Frontal cortex (tissue), 3 donors: ENCODE measurements at regions not wholly inside any gene's neighbourhood (a gene's known extent, or its start where the extent isn't known, plus 50 kb on each side); places are given as distances from the start of the nearest gene placed in this dataset.
A peak's percentile ranks its signal among the peaks of the same experiment; 100 is the strongest.
"Not testable (repeated sequence)": the region's sequence is repeated elsewhere in the genome, so short reads cannot be mapped to it uniquely, and the experiment has no call there.

ENCODE experiments used
- DNase-seq, 2 donors: peaks; one replicate each; pipeline ENCODE4 v3.0.0; 2012; ENCODE audit warnings: low spot score in 2 of 2
- FAIRE-seq: peaks from 2 replicates; lab custom pipeline; 2012; peaks lifted over from hg19 to GRCh38; lab: Jason Lieb, UNC
- donor health status: control.
- donor health status: control.
- donor health status: control.

DNA sequence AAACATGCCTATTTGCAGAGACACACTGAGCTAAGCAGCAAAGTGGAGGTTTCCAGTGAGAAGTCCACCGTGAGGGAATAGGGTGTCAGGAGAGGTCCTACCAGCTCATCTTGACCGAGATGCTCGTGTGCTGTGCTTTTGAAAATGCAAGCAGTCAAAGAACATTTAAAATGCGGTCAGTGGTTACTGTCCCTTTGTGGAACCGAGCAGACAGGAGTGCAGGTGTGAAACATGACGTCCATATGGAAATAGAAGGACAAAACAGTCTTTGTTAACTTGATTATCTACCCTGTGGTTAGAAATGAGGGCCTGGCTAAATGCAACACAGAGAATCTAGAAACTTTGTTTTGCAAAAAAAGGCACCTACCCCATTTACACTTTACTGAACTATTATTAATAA lies 473.3 kb downstream of the SPATA31A6 start:
- DNase-seq, FAIRE-seq: not testable (repeated sequence)

DNA sequence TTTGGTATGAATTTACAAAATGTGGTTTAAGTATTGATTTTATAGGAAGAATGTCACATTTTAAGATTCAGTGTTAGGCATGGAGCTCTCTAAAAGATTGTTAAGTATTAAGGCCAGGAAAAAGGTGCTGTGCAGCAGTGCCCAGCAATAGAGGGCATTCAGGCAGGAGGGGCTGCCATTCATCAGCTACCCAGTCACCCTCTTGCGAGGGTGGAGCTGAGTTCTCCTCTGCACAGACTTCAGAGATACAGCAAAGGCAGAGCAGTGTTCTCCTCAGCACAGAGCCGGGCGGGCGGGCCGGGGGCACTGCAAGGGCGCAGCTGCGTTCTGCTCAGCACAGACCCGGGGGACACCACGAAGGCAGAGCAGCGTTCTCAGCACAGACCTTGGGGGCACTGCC lies 474.0 kb downstream of the SPATA31A6 start:
- not testable (repeated sequence) for DNase-seq, FAIRE-seq

DNA sequence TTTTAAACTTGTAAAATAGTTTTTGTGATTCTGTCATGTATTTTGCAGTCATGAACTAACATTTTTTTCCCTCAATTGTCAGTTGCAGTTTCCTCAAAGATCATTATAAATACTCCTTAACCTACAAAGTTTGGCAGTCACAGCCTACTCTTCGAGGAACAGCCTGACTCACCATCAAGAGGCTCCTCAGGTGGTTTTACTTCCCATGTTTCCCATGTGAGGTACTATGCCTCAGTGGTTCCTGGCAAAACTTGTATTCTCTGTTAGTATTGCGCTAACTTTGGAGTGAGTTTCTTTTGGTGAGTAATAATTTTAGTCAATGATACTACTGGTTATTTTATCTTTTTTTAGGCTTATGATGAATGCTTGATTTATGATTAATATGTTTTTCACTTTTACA lies 513.7 kb downstream of the SPATA31A6 start:
- FAIRE-seq, DNase-seq: not testable (repeated sequence)

DNA sequence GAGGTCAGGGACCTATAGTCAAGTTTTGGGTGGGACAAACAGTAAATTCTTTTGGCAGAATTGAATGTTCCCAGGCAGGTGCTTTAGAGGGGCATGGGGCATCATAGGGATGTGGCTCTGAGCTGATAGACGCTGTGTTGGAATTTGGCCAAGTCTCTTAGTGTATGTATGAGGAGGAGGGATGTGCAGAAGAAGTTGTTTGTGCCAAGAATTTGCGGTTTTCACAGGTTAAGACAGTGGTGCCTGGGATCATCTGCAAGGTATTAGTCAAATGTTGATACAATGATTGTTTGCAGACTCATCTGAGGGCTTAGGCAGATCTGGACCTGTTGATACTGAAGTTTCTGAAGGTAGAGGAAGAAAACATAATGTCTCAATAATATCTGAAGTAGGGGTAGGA lies 519.4 kb downstream of the SPATA31A6 start:
- DNase-seq, FAIRE-seq: not testable (repeated sequence)

DNA sequence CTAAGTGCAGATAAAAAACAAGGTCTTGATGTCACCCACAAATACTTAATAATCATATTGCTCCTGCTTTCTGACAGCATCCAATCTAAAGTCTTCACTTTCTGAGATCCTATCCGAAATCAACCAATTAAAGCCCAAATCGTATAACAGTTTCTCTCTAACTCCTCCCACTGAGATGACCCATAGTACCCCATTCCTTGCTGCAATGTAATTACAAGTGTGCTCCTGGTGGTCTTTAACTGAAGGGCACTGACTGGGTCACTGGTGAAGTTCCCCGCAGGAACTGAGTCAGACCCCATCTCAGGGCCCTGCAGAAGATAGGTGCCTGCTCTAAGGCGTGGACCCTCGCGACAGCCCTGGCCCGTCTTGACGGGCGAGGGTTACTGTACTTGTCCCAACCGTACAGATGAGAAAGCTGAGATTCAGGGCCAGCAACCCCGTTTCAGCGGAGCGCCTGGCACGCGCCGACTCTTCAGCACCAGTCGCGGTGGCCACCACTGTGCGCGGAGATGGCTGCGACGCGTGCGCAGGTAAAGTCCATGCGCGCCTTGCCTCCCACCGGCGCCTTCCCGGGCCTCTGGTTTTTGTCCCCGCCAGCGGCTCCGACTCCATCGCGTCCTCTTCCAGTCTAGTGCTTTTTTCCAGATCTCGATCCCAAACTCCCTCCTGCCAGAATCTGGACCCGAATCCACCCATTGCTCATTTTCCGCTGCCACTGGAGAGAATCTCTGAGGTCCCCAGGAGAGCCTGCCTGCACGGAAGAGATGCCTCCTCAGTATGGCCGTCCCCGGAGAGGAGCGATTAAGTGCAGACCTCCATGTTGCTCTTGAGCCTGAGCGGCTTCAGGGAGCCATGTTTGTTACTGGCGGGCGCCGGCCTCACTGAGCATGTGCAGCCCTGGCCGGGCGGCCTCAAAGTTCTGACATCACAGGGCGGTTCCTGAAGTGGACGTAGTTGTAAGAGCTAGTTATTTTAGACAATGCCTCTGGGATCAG lies 541.7 kb downstream of the SPATA31A6 start:
- FAIRE-seq, DNase-seq: not testable (repeated sequence)

DNA sequence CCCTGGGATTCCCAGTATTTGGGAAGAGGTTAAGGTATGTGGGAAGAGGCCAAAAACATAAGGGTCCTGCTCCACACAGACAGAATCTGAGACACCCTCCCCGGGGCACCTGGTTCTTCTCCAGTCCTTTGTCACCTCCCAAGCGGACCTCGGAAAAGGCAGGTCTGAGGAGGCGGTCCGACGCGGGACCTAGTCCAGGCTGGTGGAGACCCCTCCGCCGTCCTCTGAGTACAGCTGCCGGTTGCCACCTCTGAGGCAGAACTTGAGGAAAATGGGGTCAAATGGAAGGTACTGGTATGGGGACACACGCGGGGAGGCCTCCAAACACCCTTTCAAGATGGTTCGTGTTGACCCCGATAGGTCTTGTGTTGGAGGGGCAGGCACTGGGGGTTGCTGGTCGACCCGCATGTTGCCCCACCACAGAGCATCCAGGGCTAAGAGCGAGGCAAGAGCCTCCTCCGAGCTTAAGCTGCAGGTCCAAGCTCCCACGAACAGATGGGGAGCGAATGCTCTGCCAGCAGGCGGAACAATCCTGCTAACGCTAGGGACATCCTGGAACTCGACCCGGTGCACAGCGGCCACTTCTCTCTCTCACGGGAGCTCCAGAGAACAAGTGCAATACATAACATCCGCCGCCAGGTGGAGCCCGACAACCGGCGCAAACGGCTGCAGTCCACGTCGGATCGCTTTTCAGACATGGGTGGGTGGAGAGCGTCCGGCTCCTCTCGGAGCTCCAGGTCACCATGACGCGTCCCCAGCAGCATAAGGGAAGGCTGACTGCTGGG lies 559.8 kb downstream of the SPATA31A6 start:
- not testable (repeated sequence) for FAIRE-seq
- DNase-seq = peak; percentile 29 to 69

DNA sequence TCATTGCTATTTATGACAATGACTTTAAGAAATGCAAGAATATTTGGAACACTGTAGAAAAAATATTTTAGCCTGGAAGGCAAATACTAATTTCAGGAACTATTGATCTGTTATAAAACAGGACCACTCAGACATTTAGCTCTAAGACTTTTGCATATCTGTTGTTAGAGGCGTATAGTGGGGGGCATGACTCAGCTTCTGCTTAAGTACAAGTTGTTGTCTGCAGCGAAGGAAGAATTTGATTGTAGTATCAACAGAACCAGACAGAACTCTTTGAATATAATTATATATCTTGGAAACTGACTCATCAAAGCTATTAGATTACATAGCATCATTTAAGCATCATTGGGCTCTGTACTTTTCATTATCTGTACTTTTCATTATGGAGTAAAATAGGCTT lies 573.8 kb downstream of the SPATA31A6 start:
- not testable (repeated sequence) for FAIRE-seq, DNase-seq

DNA sequence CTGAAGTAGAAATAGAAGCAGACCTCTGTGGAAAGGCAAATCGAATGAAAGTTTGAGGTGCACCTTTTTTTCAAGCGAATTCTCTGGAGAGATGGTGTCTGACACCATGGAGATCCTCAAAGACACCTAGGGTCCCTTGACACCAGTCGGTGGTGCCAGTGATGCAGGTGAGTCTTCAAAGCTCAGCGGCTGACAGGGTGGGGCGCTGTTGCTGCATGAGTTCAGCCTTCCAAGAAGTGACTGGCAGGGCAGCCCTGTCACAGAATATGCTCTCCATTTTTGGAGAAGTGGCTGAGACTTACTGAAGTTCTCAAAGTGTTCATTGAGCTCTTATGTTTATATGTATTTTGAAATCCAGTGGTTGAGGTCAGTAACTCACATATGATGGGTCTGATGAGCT lies 575.9 kb downstream of the SPATA31A6 start:
- not testable (repeated sequence) for DNase-seq, FAIRE-seq

DNA sequence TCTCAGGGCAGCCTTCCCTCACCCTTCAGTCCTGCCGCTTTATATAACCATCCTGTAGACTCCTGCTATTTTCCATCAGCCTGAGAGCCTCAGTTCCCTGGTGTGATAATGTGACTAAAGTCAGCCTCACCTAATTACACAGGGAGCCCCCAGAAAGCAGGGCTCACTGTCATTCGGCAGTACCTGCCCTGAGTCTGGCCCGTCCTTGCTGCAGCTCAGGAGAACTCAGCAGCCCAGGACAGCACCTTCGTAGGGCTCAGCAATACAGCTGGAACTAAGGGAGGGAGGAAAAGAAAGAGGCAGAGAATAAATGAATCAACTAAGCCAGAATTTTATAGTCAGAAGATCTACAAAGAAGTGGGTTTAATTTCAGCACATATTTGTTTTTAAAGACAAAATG lies 598.7 kb downstream of the SPATA31A6 start:
- not testable (repeated sequence) for FAIRE-seq

DNA sequence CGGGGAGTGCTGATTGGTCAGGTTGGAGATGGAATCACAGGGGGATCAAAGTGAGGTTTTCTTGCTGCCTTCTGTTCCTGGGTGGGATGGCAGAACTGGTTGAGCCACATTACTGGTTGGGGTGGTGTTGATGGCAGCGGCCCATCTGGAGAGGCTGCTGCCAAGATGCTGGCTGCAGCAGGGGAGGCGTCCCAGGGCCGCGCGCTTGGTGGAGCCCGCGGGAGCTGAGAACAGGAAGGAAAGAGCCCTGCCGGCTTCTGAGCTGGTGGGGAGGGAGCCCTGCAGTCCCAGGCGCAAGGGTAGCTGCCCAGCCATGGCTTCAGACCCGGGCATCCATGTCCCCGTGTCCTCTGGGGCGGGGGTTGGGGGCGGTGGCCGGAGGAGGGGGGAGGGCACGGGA lies 609.3 kb downstream of the SPATA31A6 start:
- not testable (repeated sequence) for FAIRE-seq, DNase-seq

More for the DNA sequence above, 598.7 kb downstream of the SPATA31A6 start:
- not testable (repeated sequence) for DNase-seq

DNA sequence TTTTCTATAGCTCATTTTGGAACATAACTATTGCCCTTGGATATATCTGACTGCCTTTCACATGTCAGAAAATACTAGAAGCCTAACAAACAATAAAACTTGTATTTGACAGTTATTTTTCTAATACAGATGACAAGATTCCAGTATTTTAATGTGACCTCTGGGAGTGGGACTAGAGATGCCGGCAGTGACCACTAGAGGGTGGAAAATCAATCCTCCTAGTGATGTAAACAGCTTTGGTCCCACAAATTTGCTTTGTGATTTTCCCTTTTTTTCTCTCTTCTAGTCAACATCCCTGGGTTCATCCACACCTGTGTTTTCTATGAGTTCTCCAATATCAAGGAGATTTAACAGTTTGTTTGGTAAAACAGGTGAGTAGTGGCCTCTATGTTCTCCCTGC lies 615.1 kb downstream of the SPATA31A6 start:
- DNase-seq, FAIRE-seq: not testable (repeated sequence)

DNA sequence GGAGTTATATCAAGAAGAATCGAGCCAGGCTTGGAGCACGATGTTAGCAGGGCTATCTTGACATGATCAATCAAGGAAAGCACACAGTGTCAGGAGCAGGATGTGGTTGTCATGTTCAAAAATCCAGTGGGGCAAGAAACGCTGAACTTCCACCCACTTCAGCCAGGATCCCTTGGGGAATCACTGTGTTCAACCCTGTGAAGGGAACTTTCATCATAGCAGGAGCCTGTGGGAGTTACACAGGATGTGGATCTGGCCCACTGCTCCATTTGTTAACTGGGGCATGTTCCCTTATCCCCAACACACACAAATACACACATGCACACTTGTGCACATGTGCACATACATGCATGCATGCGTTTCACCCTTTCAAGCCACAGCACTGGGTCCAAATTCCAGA lies 619.3 kb downstream of the SPATA31A6 start:
- not testable (repeated sequence) for DNase-seq, FAIRE-seq

DNA sequence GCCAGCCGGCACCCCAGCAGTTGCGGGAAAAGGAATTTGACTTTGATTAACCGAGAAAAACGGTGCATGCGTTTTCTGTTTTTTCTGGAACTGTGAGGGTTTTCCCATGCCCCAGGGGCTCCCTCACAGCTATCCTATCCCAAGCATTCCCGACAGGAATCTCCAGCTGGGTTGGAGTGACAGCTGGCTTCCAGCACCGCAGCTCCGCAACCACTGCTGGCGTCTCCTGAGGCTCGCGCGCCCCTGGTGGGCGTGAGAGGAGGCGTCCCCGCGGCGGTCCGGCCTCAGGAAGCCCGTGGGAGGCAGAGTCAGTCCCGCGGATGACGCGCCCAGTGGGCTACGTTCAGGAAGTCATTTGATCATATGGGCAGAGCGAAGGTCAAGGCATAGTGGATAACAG lies 623.2 kb downstream of the SPATA31A6 start:
- DNase-seq, FAIRE-seq: not testable (repeated sequence)

DNA sequence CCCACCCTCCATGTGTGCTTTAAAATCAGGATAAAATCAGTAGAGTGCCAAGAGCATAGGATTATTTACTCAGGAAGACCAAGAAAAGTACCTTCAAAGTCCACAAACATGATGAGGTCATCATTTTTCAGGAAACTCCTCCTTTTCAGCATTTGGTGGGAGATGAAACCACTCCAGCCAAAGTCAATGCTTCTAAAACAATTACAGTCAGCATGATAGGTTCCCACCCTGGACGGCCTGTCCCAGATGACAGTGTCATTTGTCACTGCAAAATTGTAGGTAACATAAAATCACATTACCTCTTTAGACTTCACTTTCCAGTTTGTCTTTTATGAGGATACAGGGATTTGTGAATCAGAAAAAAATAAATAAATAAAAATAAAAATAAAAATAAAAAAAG lies 638.0 kb downstream of the SPATA31A6 start:
- not testable (repeated sequence) for FAIRE-seq, DNase-seq

DNA sequence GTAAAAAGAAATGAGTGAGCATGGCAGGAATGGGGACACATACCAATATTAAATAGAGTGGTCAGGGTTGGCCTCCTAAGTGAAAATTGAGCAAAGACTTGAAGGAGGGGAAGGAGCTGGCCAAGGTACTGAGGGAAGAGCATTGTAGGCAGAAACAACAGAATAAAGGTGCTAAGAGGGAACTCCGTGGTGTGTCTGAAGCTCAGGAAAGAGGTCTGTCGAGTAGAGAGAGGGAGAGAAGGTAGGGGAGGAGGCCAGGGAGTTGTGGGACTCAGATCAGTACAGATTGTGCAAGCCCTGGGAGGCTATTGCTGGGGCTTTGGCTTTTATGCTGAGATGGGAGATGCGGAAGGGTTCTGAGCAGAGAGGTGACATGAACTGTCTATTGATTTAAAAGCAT lies 664.7 kb downstream of the SPATA31A6 start:
- not testable (repeated sequence) for DNase-seq, FAIRE-seq

DNA sequence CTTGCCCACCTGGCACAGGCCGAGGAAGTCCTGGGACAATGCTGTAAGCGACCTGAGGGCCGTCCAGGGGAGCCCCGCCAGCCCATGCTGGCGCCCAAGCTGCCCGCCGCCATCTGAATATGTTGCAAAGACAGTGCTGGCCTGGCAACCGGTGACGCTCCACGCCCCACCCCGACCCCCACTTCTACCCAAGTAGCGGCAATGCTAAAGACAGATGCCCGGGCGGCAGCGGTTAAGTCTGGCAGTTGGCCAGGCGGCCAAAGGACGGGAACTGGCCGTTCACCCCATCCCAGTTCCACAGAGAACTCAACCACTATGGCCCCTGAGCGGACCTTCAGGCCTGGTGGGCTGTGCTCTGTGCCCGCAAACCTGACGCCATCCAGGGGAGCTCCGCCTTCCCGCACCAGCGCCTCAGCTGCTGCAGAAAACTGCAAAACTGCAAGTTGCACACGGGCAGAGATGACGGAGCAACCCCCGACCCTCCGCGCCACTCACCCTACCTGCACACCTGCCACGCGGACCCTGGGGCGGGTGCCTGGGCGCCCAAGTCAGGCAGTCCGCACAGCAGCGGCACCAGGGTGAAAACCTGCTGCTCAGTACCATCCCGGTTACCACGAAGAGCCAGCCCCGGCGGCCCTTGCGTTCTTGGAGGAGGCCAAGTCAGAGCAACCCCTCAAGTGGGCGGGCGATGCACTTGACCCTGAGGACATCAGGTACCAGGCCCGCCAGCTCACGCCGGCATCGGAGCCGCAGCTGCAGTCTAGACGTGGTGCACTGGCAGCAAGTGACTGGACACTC lies 667.6 kb downstream of the SPATA31A6 start:
- not testable (repeated sequence) for DNase-seq, FAIRE-seq

DNA sequence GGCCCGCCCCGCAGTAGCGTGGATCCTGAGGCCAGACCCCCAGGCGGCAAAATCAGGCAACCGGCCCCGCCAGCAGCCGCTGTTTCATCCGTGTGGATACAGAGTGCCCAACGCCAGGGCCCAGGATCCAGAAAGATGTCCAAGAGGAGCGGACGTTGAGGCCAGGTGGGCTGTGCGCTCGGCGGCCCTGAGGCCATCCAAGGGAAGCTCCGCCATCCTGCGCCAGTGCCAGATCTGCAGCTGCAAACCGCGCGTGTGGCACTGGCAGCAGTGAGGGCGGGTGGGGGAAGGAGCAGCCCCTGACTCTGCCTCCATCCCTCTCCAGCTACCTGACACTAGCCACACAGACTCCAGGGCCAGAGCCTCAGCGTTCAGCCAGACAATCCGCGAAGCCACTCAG lies 668.2 kb downstream of the SPATA31A6 start:
- DNase-seq, FAIRE-seq: not testable (repeated sequence)

DNA sequence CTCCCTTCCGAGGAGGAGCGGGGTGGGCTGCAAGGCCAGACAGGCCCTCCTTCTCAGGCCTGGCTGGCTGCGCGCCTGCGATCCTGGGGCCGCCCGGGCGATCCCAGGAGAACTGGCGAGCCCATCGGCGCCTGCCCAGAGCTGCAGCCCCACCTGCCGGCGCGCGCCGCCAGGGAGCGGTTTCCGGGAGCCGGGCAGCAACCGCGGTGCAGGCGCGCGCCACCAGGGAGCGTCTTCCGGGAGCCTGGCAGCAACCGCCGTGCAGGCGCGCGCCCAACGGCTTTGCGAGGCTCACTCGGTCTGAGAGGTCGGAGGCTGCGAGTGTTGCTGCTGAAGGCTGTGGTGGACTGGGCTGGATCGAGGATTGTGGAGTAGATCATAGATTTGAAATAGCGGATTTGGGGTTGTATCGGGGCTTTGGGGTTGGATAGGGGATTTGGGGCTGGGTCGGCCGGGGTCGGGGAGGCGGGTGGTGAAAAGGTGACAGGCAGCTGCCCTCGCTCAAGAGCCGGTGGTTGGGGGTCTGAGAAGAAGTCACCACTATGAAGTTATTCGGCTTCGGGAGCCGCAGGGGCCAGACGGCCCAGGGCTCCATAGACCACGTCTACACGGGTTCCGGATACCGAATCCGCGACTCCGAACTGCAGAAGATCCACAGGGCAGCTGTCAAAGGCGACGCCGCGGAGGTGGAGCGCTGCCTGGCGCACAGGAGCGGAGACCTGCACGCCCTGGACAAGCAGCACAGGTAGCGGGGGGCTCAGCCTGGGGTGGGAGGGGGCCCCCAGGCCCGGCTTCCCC lies 668.9 kb downstream of the SPATA31A6 start:
- DNase-seq, FAIRE-seq: not testable (repeated sequence)

DNA sequence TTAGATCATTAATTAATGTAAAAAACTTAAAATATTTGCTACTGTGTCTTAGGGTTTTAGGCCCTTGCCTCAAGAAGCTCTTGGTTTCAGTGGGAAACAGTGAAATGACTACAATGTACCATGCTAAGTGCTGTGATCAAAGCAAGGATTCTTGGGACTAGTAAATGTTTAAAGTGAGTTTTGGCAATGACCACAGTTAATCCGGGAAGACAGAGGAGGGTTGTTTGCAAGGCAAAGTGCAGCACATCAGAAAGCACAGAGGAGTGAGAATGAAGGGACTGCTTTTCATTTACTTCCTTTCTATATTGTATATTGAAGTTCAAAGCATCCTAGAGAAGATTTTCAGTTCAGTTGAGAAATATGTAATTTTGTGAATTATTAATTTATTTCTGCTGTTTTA lies 676.7 kb downstream of the SPATA31A6 start:
- FAIRE-seq, DNase-seq: not testable (repeated sequence)
